Adipocyte (in vitro differentiated cells): ENCODE measurements at regions not wholly inside any gene's neighbourhood (a gene's known extent, or its start where the extent isn't known, plus 50 kb on each side); places are given as distances from the start of the nearest gene placed in this dataset.

Experiments
- DNase-seq: peaks from one replicate; pipeline ENCODE4 v3.0.0-alpha.2; 2015; ENCODE audit warnings: low read depth
- H3K27me3 ChIP-seq: replicated peaks from 2 replicates; pipeline ENCODE4 v1.7.0; 2013; ENCODE audit warnings: mild to moderate bottlenecking, low read length, moderate library complexity; ENCODE audit not compliant: control insufficient read depth, insufficient read depth
- H3K36me3 ChIP-seq: 2 replicates; pipeline ENCODE4 v1.7.0; 2013; ENCODE audit warnings: low read length, mild to moderate bottlenecking, moderate library complexity; ENCODE audit not compliant: control insufficient read depth, insufficient read depth, severe bottlenecking
- H3K4me1 ChIP-seq: 2 replicates; pipeline ENCODE4 v1.7.0; 2013; ENCODE audit warnings: mild to moderate bottlenecking, low read length, moderate library complexity; ENCODE audit not compliant: control insufficient read depth, insufficient read depth
- H3K4me3 ChIP-seq: 2 replicates; pipeline ENCODE4 v1.7.0; 2013; ENCODE audit warnings: mild to moderate bottlenecking, low read length, moderate library complexity
- H3K9ac ChIP-seq: 2 replicates; pipeline ENCODE4 v1.7.0; 2013; ENCODE audit warnings: mild to moderate bottlenecking, low read length, moderate library complexity
- H3K9me3 ChIP-seq: 2 replicates; pipeline ENCODE4 v1.7.0; 2013; ENCODE audit warnings: mild to moderate bottlenecking, low read length, moderate library complexity; ENCODE audit not compliant: control insufficient read depth

DNA sequence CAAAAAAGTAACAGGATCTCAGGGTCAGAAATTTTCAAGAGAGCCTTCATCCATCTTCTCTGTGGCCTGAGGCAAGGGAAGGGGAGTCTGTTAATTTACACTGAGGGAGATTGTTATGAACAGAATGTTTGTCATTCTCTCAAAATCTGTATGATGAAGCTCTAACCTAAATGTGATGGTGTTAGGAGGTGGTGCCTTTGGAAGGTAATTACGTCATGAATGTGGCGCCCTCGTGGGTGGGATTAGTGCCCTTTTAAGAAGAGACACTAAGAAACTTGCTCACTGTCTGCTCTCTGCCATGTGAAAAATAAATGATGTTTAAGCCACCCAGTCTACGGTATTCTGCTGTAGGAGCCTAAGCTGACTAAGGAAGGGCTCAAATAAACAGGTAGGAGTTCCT, 521.6 kb downstream of the SNAPC1 start:
- H3K4me1 ChIP-seq, result no peaks in the 10 kb centered on the region
- peaks cover 4% of the 10 kb centered on the region for H3K9me3 ChIP-seq
- H3K27me3 ChIP-seq, result no peaks in the 10 kb centered on the region
- DNase-seq, result no peak
- H3K4me3 ChIP-seq, result no peak overlapping the region
- H3K9ac ChIP-seq, result no peak overlapping the region
- H3K36me3 ChIP-seq, result no peaks in the 10 kb centered on the region

DNA sequence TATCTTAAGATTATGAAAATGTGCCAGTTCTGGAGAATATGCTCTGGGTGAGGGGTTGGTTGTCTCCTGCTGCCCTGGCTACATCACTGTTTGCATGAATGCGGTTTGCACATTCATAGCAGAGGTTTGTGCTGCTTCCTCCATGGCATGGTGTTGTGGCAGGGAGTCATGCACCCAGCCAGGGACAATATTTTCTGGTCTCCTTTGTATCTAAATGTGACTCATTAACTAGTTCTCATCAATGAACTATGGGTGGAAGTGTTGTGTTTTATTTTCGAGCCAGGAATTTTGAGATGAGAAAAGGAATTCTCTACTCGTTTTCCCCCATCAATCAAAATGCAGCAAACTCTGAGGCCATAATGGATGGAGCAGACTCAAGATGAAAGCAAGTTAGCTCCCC, 527.3 kb downstream of the SNAPC1 start:
- no peak for DNase-seq
- Histone ChIP-seq H3K4me3 (no peak overlapping the region), H3K9me3 (no peaks in the 10 kb centered on the region), H3K9ac (no peak overlapping the region), H3K4me1 (no peaks in the 10 kb centered on the region), H3K36me3 (no peaks in the 10 kb centered on the region), H3K27me3 (no peaks in the 10 kb centered on the region)

DNA sequence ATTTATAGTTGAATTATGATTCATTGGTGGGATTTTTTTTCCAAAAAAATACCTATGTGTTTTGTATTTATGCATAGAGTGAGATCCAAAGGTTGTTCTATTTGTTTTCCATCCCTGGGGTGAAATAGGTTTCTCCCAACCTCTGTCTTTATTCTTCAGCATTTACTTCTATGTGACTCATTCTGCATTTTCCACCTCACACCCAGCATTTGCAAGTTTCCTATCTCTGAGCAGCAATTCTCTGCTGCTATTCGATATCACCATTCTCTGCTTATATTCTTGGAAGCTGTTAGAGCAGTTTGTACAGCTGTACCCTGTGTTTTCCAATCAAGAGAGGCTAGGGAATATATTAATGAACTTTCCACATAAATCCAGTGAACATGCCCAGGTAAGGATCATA, 538.9 kb downstream of the SNAPC1 start:
- H3K4me3 ChIP-seq, result no peak overlapping the region
- no peak overlapping the region for H3K9ac ChIP-seq
- H3K36me3 ChIP-seq, result no peaks in the 10 kb centered on the region
- no peaks in the 10 kb centered on the region for H3K27me3 ChIP-seq
- peak; percentile 15 for DNase-seq
- no peaks in the 10 kb centered on the region for H3K4me1 ChIP-seq
- H3K9me3 ChIP-seq, result no peaks in the 10 kb centered on the region

GRCh38 chr14:62301911-62302310, 539.7 kb downstream of the SNAPC1 start:
- peak; percentile 61 for DNase-seq
- H3K27me3 ChIP-seq, result no peaks in the 10 kb centered on the region
- H3K9ac ChIP-seq, result no peak overlapping the region
- no peaks in the 10 kb centered on the region for H3K4me1 ChIP-seq
- no peaks in the 10 kb centered on the region for H3K36me3 ChIP-seq
- no peak overlapping the region for H3K4me3 ChIP-seq
- no peaks in the 10 kb centered on the region for H3K9me3 ChIP-seq

GRCh38 chr14:62303437-62303836, 541.2 kb downstream of the SNAPC1 start:
- no peak for DNase-seq
- H3K4me3 ChIP-seq, result no peak overlapping the region

GRCh38 chr14:62304257-62304656, 542.0 kb downstream of the SNAPC1 start:
- no peak overlapping the region for H3K4me3 ChIP-seq
- no peak overlapping the region for H3K9ac ChIP-seq
- H3K27me3 ChIP-seq, result no peaks in the 10 kb centered on the region
- no peak for DNase-seq
- H3K9me3 ChIP-seq, result no peaks in the 10 kb centered on the region
- no peaks in the 10 kb centered on the region for H3K4me1 ChIP-seq
- no peaks in the 10 kb centered on the region for H3K36me3 ChIP-seq

More at GRCh38 chr14:62303437-62303836, 541.2 kb downstream of the SNAPC1 start:
- H3K9ac ChIP-seq, result no peak overlapping the region
- no peaks in the 10 kb centered on the region for H3K4me1 ChIP-seq
- H3K9me3 ChIP-seq, result no peaks in the 10 kb centered on the region
- H3K36me3 ChIP-seq, result no peaks in the 10 kb centered on the region
- H3K27me3 ChIP-seq, result no peaks in the 10 kb centered on the region

- no peaks in the 10 kb centered on the region for H3K36me3 ChIP-seq
- no peaks in the 10 kb centered on the region for H3K9me3 ChIP-seq
- H3K4me1 ChIP-seq, result no peaks in the 10 kb centered on the region
- no peaks in the 10 kb centered on the region for H3K27me3 ChIP-seq
- no peak overlapping the region for H3K9ac ChIP-seq
- no peak overlapping the region for H3K4me3 ChIP-seq
- no peak for DNase-seq
These were observed 545.6 kb downstream of the SNAPC1 start for GRCh38 chr14:62307844-62308243.

GRCh38 chr14:62308316-62308715, 546.1 kb downstream of the SNAPC1 start:
- Histone ChIP-seq H3K9me3 (no peaks in the 10 kb centered on the region), H3K27me3 (no peaks in the 10 kb centered on the region), H3K4me1 (no peaks in the 10 kb centered on the region), H3K4me3 (no peak overlapping the region), H3K9ac (no peak overlapping the region), H3K36me3 (no peaks in the 10 kb centered on the region)
- DNase-seq, result no peak

- H3K4me3 ChIP-seq, result no peak overlapping the region
- no peaks in the 10 kb centered on the region for H3K9me3 ChIP-seq
- DNase-seq, result no peak
- H3K27me3 ChIP-seq, result no peaks in the 10 kb centered on the region
- no peaks in the 10 kb centered on the region for H3K4me1 ChIP-seq
- no peaks in the 10 kb centered on the region for H3K36me3 ChIP-seq
- no peak overlapping the region for H3K9ac ChIP-seq
These were observed 546.7 kb downstream of the SNAPC1 start for GRCh38 chr14:62308891-62309290.

DNA sequence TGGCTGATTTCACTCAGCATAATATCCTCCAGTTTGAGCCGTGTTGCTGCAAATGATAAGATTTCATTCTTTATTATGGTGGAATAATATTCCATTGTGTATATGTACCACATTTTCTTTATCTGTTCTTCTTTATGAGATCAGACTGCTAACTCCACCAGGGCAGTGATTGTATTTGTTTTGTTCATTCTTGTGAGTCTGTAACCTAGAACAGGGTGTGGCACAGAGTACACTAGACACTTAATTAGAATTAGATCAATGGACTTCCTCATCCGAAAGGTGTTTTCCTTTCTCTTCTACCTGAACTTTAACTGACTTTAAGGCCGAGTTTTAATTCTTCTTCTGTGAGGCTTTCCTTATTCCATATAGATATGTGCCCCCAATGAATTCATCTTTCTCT, 551.0 kb downstream of the SNAPC1 start:
- H3K27me3 ChIP-seq, result no peaks in the 10 kb centered on the region
- no peaks in the 10 kb centered on the region for H3K4me1 ChIP-seq
- H3K9me3 ChIP-seq, result no peaks in the 10 kb centered on the region
- H3K36me3 ChIP-seq, result no peaks in the 10 kb centered on the region
- no peak overlapping the region for H3K4me3 ChIP-seq
- H3K9ac ChIP-seq, result no peak overlapping the region
- no peak for DNase-seq

- DNase-seq, result no peak
- Histone ChIP-seq H3K4me3 (no peak overlapping the region), H3K27me3 (no peaks in the 10 kb centered on the region), H3K36me3 (no peaks in the 10 kb centered on the region), H3K9me3 (no peaks in the 10 kb centered on the region), H3K9ac (no peak overlapping the region), H3K4me1 (no peaks in the 10 kb centered on the region)
These were observed 552.0 kb downstream of the SNAPC1 start for GRCh38 chr14:62314221-62314620.

DNA sequence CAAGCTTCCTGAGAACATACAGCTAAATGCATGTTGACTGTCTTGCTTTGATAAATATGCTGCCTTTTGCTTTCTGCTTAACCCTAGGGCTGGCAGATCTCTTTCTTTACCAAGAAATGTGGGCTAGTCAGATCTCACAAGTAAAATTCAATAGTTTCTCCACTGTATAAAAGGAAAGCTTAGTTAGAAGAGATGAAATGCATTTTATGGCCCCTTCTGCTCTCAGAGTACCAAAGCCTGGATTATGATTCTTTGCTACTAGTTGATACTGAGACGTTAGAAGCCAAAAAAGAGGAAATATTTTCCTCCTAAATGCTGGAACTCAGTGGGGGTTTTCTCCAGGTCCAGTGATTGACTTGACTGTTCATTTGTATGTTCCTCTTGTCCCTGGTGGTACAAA, 552.7 kb downstream of the SNAPC1 start:
- H3K27me3 ChIP-seq, result no peaks in the 10 kb centered on the region
- no peak for DNase-seq
- H3K36me3 ChIP-seq, result no peaks in the 10 kb centered on the region
- H3K9me3 ChIP-seq, result no peaks in the 10 kb centered on the region
- no peak overlapping the region for H3K4me3 ChIP-seq
- H3K9ac ChIP-seq, result no peak overlapping the region
- no peaks in the 10 kb centered on the region for H3K4me1 ChIP-seq
